H1 (cell line): ENCODE measurements at regions not wholly inside any gene's neighbourhood (a gene's known extent, or its start where the extent isn't known, plus 50 kb on each side); places are given as distances from the start of the nearest gene placed in this dataset.

ENCODE experiments used
- GABPA ChIP-seq: IDR thresholded peaks from 2 replicates; pipeline ENCODE4 v1.6.1; 2011; ENCODE audit warnings: mild to moderate bottlenecking, low read length, moderate library complexity, borderline replicate concordance; ENCODE audit not compliant: insufficient read depth
- KDM4A ChIP-seq: IDR thresholded peaks from one replicate; pipeline ENCODE4 v1.7.1; 2012; ENCODE audit warnings: low read depth, mild to moderate bottlenecking, moderate library complexity, low read length, inconsistent platforms; ENCODE audit not compliant: severe bottlenecking
- MAFK ChIP-seq: IDR thresholded peaks from 2 replicates; pipeline ENCODE4 v1.6.1; 2012; ENCODE audit warnings: low read depth, mild to moderate bottlenecking, improper control_type of control experiment, low read length

GRCh38 chr4:106595906-106596305, 227.3 kb upstream of the GIMD1 start (continued):
- TF ChIP-seq KDM4A = no peak
- TF ChIP-seq MAFK = no peak
- no peak for TF ChIP-seq GABPA
